NCI-H1105 treated with DMSO at 0.1 percent for 48 hours (cell line): ENCODE measurements at regions not wholly inside any gene's neighbourhood (a gene's known extent, or its start where the extent isn't known, plus 50 kb on each side); places are given as distances from the start of the nearest gene placed in this dataset.
A peak's percentile ranks its signal among the peaks of the same experiment; 100 is the strongest.
"Not testable (repeated sequence)": the region's sequence is repeated elsewhere in the genome, so short reads cannot be mapped to it uniquely, and the experiment has no call there.

Experiments used
- DNase-seq: peaks from one replicate; lab custom pipeline; 2025; lab: John Stamatoyannopoulos, UW

DNA sequence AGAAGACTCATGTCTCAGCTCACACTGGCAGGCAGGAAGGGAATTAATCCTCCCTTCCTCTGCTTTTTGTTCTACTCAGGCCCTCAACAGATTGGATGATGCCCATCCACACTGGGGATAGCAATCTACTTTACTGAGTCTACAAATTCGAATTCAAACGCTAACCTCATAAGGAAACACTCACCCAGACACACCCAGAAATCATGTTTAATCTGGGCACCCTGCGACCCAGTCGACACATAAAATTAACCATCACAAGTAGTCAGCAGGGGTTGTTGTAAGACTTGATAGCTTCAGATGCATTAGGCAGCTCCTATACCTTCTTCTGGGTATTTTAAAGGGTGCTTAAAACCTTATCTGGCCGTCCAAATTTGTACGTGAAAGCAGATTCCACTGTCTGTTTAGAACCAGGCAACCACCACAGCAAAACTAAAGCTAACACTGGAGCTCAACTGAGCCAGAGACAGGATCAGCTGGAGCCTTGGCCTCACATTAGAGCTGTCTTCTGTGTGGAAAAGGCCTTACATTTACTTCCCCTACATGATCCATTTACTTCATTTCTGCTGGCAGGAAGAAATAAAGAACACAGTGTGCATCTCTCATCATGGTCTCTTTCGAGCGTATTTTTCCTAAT, 407.3 kb upstream of the PPP2R3A start:
- no peak for DNase-seq

DNA sequence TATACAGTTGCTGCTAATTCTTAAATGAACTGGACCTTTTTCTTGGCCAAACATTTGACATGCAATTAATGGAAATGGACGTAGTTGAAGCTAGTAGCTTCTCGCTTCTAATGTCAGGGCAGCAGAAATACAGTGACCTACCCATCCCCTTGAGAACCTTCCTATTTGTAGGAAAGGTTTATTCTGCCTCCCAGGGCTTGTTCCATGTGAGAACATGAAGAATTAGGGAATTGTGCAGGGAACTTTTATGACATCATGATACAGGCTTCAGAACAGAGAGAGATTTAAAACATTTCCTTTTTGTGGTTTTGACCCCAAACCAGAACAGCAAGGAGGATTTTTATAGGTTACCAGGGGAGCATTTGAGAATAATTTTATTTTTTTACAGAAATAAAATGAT, 406.6 kb upstream of the PPP2R3A start:
- DNase-seq, result no peak

DNA sequence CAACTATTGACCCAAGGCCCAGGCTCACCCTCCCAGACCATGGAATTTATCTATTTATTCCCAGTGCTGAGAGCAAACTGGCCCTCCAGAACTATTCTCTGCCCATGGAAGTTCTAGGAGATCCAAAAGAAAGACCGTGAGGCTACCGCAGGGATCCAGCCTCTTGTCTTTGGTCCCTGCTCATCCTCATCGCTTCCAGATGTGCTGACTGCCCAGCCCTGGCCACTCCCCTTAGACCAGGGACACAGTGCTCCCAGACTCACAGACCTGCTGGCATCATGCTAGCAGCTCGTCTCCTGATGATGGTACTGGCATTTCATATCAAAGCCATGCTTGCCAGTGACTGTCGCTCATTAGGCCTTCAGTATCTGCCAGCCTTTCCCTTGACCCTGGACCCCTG, 405.7 kb upstream of the PPP2R3A start:
- no peak for DNase-seq

DNA sequence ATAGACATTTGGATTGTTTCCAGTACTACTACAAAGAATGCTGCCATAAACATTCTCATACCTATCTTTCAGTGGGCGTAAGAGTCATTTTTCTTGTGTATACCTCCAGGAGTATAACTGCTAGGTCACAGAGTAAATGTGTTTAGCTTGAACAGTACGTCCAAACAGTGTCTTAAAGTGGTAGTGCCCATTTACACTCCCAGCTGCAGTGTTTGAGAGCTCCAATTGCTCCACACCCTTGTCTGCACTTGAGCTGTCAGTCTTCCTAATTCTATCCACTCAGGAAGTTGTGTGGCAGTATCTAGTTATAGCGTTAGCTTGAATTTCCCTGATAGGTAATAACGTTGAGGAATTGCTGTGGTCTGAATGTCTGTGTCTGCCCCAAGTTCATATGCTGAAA, 404.7 kb upstream of the PPP2R3A start:
- no peak for DNase-seq

DNA sequence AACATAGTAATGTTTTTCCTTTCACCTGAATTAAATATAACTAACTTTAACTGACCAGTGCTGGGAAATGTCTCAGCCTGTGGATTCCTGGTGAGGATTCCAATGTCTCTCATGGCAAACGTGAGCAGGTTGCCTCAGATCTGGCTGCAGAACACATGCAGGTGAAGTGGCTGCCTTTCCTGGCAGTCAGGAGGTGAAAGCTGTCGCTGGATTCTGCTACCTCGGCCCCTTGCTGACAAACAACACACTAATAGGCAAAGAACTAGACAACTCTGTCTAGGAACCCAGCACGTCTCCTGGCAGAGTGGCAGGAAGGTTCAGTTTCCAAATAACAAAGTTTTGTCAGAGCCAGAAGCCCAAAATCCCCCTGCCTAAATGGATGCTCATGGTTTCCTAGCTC, 400.8 kb upstream of the PPP2R3A start:
- DNase-seq, result no peak

DNA sequence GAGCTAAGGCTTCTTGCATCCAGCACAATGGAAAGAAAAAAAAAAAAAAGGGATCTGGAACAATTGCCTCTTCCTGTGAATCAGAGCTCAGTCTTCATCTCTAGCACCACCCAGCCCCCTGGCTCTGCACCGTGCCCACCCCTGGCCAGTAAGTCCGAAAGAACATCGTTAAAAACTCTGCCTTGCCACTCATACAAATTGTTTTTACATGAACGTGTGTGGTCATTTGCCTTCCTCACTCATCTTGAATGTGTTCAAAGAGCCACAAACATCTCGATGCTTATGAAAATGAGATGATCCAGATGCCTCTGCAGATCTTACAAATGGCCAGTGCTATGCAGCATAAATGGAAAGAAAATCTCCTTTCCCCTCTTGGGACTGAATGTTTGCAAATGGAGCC, 400.0 kb upstream of the PPP2R3A start:
- no peak for DNase-seq

DNA sequence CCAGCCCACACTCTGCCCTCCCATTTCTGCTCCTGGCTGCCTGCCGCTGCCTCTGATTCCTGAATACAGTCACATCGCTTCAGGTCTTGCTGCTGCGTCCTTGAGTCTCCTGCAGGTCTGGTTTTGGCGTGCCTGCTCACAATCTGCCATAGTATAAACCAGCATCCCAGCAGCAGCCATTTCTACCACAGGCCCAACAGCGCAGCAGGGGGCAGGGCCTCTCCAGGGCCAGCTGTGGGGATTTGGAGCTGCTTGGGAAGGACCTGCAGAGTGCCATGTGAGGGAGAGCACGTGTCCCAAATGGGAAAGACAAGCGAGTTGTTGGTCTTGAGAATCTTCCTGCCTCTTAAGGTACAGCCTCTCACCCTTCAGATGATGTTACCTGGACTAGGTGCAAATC, 398.3 kb upstream of the PPP2R3A start:
- no peak for DNase-seq

DNA sequence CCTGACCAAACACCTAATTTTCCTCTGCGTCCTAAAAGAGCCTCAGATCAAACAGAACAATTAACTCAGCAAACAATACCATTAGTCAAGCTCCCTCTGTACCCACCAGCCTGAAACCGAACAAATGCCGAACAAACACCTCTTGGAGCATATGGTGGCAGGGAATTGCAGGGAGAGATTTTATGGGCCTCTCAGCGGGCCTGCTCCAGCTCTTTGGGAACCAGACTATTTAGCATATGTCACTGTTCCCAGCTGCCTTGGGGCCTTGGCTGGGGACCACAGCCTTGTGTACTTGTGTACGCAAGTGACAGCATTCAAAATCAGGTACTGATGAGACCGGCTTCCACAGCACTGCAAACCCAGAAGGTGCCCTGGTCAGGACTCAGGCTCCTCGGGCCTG, 388.8 kb upstream of the PPP2R3A start:
- DNase-seq, result peak; percentile 66

DNA sequence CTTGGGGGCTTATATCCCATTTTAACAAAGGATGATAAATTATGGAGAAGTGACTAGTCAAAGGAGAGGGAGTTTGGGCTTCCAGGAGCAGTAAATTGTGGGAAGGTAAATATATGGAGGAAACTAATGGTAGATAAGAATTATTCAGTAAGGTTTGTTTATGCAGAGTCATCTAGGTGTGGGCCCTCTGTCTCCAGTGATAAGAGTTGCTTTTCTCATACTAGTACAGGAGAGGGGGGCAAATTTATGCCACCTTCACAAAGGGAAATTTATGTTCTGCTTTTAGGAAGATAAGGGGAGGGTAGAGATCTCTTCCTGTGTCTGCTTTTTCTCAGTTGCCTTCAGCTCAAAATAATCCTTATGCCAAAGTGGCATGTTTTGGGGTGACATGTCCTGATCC, 383.7 kb upstream of the PPP2R3A start:
- DNase-seq, result no peak

DNA sequence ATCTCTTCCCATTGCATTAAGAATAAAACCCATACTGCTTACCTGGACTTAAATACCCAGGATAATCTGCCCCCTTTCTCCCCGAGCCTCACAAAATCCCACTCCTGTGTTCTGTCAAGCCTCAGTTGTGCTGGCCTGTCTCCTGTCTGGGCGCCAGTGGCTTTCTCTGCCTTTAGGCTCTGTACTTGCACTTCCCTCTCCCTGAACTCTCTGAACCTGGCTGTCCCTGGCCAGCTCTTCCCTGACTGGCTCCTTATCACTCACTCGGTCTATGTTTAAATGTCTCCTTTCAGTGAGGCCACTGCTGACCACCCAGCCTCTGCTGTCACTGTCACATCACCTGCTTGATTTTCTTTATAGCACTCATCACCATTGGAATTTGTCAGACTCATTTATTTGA, 382.7 kb upstream of the PPP2R3A start:
- no peak for DNase-seq

DNA sequence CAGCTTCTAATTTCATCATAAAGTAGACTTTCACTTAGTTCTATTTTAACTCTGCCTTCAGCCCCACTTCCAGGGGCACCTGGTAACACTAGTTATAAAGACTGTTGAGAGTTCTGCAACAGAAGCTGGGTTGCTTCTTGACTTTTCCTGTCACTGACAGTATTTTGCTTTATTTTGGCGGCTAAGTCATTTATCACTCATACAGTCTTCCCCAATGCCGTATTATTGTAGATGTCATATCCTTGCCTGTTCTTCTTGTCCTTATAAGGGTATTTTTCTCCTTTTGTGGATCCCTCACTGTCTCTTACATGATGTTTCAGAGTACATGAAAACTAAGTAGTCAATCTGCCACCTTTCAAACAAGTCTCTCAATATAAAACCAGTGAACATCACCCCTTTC, 369.0 kb upstream of the PPP2R3A start:
- DNase-seq, result no peak

DNA sequence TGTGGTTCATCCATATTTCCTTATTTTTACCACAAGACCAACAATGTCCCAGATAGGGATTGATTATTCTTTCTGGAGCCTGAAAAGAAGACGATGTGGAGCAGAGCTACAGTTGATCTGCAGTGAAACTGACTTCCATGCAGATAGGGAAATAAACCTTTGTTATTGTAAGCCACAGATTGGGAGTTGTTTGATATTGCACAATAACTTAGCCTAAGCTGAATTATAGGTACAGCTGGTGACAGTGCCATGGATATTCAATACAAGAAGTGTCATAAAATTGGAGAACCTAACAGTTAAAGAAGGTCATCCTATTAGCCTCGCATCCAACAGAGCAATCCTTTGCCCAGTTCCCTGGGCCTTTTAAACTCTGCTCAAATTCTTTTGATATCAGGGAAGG, 367.7 kb upstream of the PPP2R3A start:
- no peak for DNase-seq

DNA sequence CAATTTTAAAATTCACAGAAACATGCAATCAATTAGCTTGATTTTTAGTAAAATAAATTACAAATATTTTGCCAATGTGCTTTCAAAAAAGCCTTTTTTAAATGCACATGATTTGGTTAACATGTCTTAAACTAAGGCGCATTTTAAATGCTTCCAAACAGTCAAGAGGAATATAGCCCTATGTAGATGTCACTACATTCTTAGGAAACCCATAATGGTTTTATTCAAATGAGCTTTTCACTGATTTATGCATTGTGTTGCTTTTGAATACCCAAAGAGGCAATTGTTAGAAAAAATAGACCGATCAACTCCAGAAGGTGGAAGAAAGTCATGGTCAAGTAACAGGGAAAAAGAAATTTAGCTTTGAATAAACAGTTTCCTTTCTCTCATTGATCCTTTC, 366.9 kb upstream of the PPP2R3A start:
- DNase-seq, result no peak

DNA sequence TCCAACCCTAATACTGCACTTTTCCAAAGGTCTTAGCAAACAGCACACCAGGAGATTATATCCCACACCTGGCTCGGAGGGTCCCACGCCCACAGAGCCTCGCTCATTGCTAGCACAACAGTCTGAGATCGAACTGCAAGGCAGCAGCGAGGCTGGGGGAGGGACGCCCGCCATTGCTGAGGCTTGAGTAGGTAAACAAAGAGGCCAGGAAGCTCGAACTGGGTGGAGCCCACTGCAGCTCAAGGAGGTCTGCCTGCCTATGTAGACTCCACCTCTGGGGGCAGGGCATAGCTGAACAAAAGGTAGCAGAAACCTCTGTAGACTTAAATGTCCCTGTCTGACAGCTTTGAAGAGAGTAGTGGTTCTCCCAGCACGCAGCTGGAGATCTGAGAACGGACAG, 361.0 kb upstream of the PPP2R3A start:
- not testable (repeated sequence) for DNase-seq

DNA sequence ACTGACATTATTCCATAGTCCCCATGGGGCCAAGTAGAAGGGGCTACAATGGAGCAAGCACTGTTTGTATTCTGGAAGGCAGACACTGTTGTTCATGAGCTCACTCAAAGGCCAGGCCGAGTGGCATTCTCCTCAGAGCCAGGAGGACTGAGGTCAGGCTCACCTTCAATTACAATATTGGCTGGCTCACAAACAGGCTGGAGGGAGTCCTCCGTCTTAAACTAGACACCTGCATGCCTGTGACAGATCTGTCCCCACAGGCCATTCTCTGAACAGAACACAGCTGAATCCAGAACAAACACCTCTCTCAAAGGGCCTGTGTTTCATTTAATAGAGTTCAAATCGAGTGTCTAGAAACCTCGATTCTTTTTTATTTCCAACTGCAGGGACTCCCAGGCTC, 347.4 kb upstream of the PPP2R3A start:
- no peak for DNase-seq

DNA sequence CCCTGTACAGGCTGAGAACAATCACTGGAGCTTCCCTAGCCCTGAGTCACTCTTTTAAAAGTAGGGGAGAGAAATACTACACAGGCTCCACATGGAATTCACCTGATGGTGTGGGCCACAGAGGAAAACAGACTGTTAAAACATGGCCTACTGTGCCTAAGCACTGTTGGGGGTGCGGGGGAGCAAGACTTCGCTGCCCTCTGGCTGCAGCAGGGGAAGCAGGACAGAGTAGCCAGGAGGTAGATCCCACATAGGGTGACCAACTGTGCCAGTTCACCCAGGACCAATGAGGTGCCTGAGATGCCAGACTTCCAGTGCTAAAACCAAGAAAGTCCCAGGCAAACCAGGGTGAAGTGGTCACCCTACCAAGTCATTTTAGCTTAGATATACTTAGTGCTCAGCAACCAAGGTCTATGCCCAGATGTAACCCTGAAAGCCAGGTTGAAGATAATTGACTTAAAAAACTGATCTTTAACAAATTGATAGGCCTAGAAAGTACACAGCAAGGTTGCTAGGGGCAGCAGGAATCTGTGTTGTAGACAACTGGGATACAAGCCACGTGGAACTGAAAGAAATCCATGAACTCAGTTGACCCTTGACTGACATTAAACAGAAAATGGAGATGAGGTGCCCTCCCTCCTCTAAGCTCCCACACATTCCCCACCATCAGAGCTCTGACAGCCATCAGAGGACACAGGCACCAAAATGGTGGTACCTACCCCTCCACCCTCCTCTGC, 344.2 kb upstream of the PPP2R3A start:
- DNase-seq, result no peak

DNA sequence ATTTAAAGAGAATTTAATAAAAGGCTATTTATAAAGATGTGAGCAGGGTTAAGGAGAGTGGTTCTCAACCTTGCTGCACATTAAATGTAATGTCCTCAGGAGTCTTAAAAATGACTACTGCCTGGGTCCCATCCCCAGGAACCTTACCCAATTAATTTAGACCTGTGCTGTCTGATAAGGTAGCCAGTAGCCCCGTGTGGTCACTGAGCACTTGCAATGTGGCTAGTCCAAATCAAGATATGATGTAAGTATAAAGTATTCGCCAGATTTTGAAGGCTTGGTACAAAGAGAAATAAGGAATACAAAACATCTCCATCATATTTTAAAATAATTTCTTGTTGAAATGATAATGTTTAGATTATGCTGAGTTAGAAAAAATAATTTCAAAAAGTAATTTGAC, 343.3 kb upstream of the PPP2R3A start:
- DNase-seq, result no peak

DNA sequence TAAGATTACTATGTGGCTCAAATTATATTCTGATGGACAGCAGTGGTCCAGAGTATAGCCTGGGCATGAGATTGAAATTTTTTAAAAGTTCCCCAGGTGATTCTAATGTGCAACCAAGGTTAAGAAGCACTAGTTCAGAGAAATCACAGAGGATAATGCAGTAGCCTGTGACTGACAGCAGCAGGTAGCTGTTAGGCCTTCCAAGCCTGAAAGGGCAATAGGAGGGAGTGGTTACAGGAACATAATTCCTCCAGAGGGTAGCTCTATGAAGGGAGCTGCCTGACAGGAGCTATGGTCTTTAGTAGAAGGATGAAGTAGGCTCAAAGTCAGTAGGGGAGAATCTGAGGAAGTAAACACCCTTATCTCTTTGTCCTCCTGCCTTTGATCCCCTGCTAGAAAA, 342.9 kb upstream of the PPP2R3A start:
- no peak for DNase-seq

DNA sequence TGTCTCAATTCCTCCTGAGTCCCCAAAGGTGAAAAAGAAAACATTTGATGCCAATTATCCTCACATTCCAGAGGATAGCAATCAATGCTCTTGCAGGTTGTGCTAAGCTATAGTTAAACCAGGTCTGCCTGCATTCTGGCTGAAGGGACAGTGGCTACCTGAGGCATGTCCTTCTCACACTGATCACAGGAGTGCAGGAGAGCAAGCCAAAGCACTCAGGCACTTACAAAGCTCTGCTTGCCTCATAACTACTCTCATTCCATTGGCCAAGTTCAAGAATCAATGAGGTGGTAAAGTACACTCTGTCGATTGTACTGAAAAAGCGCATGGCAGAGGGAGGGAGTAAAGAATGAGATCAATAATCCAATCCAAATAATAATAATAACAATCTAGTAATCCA, 342.0 kb upstream of the PPP2R3A start:
- DNase-seq, result no peak

DNA sequence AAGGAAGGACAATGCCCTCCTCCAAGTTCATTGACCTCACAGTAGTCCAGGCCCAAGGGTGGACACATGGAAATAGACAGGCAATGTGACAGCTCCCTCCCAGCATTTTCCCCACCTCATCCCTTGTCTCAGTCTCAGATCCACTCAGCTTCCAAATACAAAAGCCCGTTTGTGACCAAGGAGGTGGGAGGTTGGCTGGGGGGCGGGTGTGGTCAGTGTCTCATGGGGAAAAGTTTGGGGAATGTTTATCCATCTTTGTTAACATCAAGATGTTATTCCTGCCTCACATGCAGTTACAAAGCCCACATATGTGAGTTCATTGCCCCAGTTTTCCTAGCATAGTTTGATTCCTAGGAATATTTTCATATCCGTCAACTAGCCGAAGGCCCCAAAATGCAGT, 338.5 kb upstream of the PPP2R3A start:
- no peak for DNase-seq

DNA sequence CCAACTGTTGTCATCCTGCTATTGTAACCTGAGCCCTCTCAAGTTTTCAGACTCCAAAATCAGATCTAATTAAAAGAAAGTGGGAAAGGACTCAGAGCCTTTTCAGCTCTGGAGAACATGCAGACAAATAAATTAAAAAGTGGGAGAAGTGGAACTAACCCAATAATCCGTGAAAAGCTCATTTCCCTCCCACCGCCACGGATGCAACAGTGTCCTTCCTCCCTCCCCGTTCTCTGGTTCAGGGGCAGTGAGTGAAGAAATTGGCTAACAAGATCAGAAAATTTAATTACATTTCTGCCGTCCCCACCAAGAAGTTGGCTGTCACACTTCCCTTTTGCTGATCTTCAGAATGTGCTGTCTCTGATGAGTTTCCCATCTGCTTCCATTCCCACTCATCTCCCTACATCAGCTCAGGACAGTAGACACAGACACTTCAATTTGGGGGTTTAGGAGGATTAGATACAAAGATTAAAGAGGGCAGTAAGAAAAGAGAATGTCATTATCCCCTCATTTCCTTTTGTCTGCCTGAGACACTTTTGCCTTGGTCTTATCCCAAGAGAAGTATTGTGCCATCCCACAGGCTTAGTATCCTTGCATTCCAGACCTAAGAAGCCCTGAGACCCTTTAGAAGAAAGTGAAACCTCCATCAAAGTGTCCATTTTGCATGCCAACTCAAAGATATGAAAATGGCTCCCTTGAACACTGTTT, 335.7 kb upstream of the PPP2R3A start:
- DNase-seq, result no peak

DNA sequence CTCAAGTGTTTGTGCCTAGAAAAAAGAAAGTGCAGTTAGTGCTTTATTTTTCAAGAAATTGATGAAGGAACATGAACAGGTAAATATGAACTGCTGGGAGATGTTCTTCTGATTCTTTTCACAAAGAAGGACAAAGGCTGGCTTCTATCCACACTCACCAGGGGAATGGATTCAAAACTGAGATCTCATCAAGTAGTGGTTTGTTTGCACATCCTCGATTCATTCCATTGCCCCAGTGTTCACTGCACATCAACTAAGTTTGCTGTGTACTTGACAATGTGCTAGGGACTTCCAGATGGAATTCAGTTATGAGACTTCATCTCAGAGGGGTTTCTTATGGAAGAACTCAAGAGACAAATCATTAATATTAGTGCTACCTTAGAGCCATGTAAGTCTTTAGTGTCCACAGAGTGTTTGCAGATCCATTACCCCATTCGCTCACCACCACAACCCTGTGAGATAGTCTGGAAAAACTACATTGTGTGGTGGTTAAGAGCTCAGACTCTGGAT, 332.9 kb upstream of the PPP2R3A start:
- no peak for DNase-seq

DNA sequence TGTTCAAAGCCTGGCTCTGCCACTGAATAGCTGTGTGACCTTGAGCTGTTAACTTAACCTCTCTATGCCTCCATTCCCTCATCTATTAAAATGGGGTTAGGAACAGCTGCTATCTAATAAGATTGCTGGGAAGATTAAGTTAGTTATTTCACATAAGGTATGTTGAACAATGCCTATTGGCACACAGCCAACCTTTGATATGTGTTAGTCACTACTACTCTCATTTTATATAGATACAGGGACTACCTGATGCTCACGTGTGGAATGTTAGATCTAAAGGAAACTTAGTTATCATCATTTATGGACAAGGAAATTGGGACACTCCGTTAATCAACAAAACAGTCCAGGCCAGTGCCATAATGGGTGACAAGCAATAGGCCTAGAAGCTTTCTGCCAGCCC, 332.4 kb upstream of the PPP2R3A start:
- no peak for DNase-seq
